ENCODE measurements at regions not wholly inside any gene's neighbourhood (a gene's known extent, or its start where the extent isn't known, plus 50 kb on each side); places are given as distances from the start of the nearest gene placed in this dataset.

DNA sequence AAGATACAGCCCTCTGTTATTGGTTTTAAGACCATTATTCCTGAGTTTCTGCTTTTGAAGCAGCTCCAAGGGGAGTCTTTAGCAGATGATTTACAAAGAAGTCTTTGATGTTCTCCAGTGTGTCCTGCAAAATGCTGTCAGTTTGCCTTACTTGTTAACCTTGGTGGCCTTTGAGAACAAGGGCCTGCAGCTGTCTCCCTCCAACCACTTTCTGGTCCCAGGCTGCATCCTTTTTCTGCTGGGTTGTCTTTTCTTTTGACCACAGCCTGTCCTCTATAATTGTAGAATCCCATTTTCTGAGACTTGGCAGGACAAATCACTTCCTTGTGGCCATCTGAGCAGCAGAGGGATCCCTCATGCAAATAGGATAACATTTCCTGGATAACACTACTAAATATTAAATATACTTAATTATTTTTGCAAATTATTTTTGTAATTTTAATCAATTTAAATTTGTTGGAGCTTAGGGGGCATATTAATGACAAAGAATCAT, 281.4 kb downstream of the DMRT2 start:
- DNase-seq (ENCODE audit: low read depth), result no peak

DNA sequence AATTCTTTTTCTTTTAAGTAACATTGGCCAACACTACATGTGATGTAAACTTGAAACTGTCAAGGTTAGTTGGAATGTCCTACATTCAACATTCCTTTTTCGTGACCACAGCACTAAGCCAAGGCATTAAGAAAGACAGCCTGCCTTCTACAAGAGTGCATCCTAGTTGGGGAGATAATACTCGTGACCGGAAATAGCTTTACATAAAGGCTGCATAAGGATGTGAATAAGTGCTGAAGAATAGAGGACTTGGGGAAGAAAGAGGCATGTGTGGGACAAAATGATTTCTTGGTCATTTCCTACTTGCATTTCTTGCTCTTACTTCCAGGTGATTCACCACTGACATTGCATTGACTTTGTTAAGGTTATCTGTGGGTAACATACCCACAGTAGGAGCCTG, 282.0 kb downstream of the DMRT2 start:
- no peak for DNase-seq (ENCODE audit: low read depth)

DNA sequence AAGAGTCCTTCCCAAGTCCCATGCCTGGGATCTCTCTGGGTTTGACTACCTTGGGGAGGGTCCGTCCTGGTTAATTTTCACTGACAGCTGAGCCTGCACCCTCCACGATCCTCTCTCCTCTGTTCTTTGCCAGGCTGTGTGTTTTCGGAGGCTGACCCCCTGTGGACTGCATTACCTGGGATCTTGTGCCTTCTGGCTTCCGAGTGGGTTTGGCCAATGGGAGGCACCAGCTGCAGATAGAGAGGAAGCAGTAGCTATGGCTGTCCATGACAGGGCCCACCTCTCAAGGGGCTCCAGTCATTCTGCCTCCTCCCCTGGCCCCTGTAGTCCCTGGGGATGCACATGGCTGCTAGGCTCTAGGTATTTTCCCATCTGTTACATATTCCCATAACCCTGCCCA, 285.0 kb downstream of the DMRT2 start:
- no peak for DNase-seq (ENCODE audit: low read depth)

DNA sequence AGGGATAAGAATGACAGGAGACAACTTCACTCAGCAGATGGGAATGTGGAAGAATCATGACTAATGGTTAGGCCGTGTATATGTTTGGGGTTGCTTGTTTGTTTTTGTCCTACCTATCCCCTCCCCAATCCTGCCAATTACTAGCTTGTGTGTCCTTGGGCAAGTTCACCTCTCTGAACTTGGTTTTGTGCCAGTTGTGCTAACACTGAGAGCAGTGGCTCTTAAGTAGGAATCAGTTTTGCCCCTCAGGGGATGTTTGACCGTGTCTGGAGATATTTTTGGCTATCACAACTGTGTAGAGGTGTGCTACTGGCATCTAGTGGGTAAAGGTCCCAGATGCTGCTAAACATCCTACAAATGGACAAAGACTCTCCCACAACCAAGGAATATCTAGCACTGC, 287.0 kb downstream of the DMRT2 start:
- peak; percentile 34 for DNase-seq (ENCODE audit: low read depth)

DNA sequence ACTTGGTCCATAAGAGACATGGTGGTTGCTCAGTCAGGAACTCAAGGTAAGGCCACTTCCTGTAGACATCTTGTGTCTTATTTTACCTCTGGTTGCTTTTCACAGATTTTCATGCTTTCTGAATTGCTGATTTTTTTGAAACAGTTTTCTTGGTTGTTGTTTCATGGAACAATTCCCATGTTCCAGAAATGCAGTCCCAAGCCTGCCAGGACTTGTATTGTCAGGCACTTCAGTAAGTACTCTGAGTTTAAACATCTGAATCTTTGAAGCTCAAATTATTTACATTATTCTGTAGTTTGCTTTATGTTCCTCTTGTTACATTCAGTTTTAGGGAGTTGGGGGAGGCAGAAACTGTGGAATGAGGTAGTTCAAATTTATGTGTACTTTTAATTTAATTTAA, 290.2 kb downstream of the DMRT2 start:
- no peak for DNase-seq (ENCODE audit: low read depth)

DNA sequence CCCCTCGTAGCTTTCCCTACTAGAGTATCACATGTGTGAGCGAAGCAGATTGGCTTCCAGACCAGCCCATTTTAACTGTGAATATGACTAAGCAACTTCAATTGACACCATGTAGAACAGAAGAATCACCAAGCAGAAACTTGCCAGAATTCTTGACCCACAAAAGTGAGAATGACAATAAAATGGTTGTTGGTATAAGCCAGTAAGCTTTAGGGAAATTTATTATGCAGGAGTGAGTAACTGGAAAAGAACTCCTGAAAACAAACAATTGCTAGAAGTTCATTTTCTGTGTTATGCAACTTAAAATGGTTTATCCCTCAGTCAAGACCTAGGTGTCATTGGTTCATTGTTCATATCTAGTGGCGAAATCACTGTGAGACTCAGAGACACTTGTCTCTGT, 303.1 kb downstream of the DMRT2 start:
- DNase-seq (ENCODE audit: low read depth), result no peak

DNA sequence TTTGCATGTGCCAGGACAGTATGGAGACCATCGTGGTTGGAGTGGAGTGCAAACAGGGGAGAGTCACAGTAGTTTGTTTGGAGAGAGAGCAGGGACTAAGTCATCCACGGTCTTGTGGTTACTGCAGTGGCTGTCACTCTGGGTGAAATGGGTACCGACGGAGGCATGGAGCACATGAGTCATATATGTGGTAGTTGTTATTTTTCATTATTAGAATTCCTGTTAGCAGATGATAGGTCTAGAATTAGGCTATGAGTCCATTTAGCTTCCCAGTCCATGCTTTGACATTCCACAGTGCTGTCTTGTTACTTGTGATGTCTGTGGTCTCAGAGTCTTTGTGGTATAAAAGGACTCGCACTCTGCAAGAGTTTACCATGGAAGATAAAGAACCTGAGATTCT, 303.9 kb downstream of the DMRT2 start:
- peak; percentile 65 for DNase-seq (ENCODE audit: low read depth)

DNA sequence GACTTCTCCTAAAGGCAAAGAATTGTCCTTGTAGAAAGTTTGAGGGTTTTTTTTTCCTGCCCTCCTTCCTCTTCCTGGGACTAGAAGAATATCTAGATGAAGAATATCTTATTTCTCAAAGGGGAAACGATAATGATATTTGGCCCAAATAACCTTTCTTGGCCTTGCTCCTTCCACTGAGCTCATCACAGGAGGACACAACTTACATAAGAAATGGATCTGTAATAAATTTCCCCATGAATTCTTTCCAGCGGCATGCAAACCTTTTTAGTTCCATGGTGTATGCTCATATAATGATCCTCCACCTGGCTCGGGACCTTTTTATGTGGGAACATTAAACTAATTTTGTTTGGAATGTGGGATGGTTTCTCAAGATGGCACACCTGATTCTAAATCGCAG, 304.4 kb downstream of the DMRT2 start:
- DNase-seq (ENCODE audit: low read depth), result no peak

DNA sequence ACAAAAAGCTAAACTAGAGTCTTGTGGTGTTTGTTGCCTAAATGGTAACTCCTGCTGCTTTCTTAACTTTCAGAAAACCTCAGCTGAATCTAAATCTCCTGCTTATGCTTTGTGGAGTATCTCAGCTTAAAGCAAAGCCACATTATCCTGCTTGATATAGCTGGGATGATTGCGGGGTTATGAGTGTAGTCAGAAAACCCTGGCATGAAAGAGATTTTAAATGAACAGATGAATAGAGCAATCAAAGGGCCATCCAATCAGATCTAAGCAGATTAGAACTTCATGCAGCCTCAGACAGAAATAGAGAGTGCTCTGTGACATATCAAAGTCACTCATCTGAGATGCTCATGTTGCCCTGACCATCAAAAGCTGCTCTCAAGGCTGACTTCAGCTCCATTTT, 305.5 kb downstream of the DMRT2 start:
- no peak for DNase-seq (ENCODE audit: low read depth)

DNA sequence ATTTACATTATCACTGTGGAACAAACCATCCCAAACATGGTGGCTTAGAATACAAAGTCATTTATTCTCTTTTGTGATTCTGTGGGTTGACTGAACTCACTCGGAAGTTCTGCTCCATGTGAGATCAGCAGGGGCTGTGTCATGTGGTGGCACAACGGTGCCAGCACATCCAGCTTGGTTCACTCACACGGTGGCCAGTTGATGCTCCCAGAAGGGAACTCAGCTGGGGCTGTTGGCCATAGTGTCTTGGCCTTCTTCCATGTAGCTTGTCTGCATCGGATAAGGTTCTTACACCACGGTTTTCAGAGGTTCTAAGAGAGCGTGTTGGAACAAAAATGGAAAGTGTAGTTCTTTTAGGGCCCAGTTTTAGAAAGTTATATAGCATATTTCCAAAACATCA, 312.7 kb downstream of the DMRT2 start:
- no peak for DNase-seq (ENCODE audit: low read depth)

DNA sequence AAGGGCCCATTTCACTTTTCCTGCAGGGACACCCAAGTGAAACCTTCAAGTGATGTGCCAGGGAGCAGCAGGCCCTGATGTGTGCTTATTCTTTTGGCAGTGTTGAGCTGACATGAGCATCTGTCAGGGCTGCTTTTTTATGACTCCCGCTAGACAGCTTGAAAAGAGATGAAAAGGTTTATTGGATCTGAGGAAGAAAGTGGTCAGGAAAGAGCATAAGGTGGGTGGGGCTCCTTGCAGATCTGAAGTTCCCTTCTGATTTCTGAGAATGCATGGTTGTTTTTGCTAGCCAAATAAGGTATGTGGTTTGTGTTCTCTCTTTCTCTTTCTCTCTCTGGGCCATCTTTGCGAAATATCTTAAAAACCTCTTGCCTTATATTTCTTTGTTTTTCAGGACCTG, 316.1 kb downstream of the DMRT2 start:
- DNase-seq (ENCODE audit: low read depth), result no peak

DNA sequence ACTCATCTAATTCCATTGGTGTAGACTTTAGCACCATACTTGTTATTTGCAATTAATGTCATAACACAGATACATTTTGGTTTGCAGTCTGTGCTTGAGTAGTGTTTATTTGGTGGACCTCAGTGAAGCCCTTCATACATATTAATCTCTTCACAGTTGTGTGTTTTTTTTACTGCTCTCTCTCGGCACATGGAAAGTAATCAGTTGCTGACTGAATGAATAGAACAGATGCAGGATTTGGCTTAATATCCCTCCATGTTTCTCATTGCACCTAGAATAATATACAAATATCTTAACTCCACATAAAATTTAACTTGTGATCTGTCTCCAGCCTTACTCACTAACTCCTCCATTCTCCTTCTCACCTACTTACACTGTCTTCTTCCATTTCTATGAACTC, 319.1 kb downstream of the DMRT2 start:
- no peak for DNase-seq (ENCODE audit: low read depth)

DNA sequence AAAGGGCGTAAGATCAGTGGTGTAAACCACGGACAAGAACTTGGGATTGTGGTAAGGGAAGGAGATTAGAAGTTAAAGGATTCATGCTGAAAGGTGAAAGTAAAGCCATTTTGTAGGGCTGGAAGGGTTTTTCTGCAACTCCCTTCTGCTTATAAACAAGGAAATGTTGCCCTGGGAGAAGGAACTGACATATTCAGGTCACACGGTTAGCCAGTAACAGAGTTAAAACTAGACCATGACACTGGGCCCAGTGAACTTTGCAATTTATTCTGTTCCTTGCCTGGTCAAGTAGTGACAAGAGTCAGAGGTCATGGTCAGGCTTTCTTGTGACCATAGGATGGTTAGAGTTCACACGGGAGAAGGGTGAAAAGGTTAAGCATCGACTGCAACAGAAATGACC, 323.3 kb downstream of the DMRT2 start:
- no peak for DNase-seq (ENCODE audit: low read depth)

DNA sequence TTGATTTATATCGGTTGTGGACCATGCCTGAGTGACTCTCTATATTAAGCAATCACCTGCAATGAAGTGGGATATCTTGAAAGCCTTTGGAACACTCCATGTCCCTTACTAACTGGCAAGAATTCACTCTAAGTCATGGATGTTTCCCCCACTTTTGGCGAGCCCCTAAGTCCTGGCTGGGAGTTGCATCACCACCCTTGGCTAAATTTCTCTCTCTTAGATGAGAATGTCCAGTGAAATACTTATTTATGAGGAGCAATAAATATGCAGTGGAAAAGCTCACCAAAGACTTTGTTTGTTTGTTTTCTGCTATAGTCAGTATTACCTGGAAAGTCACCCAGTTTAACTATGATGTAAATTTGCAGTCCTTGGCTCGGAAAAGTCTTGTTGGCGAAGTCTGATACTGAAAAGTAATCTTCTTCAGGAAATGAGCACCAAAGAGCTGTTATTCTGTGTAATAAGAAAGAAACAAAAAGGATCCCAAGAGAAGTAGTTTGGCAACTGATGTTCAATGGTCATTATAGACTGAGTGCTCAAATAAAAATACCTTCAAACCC, 333.8 kb downstream of the DMRT2 start:
- no peak for DNase-seq (ENCODE audit: low read depth)

DNA sequence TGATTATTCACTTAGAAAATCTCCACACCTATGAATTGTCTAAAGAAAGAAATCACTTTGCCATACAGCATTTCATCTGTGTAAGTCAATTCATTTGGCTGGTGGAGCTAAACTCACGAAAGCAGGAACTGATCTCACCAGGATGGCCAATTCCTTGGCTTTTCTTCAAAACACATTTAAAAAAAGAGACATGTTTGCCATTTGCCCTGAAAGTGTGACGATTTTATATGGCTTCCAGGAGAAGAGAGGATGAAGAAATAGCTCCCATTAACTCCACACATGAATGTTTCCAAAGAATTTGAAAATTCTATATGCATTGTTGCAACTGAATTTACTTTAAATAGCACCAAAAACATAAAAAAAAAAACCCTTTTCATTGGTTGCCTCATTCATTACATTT, 334.7 kb downstream of the DMRT2 start:
- DNase-seq (ENCODE audit: low read depth), result no peak

DNA sequence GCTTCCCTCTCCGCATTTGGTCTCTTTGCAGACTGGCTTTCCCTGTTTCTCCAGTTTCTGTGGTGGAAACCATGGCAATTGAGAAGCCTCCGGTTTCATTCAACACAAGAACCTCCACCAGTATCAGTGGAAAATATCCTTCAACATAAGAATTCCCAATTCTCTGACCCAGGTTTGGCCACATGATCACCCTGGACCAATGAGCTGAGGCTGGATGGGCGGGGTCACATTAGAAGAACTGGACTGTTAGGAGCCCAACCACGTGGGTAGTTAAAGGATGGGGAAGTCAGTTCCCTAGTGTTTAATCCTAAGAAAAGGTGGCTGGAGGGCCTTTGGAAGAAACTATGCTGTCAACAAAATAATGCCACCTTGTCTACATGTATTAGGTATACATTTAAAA, 336.3 kb downstream of the DMRT2 start:
- no peak for DNase-seq (ENCODE audit: low read depth)

DNA sequence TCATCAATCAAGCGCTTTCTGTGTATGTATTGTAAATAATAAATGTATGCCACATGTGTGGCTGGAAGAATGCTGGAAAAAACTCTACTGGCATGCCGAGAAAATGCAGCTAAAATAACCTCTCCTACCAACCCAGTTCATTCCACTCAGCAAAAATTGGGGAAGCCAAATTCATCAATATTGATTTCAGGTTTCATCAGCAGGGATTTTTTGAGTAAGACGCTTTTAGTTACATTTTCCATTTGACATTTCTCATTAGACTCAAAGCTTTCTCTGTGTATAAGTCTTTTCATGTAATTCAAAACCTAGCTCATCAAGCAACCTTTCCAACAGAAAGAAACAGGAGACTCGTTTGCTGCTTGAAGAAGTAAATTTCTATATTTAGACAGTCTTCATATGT, 338.1 kb downstream of the DMRT2 start:
- DNase-seq (ENCODE audit: low read depth), result no peak

DNA sequence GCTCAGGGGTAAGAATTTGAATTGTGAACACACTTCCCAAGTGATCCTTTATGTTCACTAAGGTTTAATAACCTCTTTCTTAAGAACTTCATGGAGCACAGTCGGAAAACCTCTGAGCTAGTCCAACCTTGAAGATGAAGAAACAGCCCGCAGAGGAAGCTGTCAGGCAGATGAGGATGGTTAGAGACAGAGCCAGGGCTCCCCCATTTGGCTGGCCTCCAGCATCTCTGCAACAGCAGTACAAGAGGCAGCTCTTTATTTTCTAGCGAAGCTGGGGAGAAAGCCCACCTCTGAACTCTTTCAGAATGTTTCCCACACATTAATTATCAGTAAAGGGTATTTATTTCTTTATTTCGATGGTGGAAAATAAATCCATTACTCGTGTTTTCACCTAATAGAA, 350.8 kb downstream of the DMRT2 start:
- DNase-seq (ENCODE audit: low read depth), result peak; percentile 11

DNA sequence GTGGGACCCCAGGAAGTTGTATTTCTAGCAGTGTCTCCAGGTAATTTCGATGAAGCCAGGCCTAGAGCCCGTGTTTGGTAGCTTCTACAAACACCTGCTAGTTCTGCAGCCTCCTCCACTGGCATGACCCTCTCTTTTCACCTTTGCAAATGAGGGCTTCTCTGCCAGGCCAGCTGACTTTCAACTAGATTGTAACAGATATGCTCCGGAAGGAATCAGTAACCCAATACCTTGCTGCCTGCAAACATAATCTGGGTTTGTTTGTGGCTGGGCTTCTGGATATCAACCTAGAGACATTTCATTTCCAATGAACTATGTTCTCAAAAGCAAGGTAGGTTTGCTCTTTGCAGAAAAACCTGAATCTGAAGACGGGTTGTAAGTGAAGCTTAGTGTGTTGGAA, 354.8 kb downstream of the DMRT2 start:
- DNase-seq (ENCODE audit: low read depth), result no peak

DNA sequence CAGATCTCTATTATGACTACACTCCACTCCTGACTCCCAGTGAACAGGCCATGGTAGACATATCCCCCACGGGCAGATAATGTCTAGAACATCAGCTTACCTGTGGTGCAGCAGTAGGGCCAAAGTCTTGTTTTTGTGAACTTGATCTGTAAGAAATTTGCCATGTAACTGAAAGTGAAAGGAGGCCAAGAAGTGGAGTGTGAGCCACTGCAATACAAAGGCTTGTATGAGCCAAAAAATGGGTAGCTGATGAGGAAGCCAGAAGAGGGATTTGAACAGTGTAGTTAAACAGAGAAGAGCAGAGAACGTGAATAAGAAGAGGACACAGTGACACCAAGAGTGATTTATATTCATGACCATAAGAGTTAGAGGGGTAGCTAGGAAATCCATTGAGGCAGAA, 361.7 kb downstream of the DMRT2 start:
- no peak for DNase-seq (ENCODE audit: low read depth)

DNA sequence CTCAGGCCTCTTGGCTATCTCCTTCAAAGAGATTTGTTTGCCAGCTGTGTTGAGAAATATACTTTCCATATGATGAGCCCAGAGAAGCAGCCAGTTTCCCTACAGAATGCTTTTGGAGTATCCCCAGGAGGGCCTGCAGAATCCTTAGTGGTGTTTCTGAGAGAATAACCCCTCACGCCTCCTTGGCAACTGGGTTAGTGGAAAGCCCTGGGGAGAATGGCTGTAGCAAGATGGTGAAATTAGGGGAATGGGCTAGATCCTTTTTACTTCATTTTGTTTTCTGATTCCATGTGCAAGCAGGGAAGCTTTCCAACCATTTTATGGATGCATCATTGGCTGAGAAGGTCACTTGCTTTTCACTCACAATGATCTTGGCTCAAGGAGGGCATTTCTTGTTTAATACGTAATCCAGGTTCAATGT, 364.6 kb downstream of the DMRT2 start:
- DNase-seq (ENCODE audit: low read depth), result no peak

DNA sequence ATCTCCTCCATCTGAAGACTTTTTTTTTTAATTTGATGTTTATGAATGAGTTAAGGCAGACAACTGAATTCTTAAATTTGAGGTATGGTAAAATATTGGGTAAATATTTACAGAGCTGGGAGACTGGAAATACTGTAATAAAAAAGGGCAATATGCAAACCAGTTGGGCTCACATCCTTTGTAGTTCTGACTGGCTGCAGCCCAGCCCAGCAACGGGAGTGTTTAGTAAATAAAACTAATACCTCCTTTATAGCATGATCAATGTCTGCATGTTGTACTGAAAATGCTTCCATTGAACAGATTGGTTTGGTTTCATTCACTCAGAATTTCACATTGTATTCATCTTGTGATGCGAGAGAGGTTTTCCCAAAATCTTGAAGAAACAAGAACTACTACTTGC, 365.0 kb downstream of the DMRT2 start:
- DNase-seq (ENCODE audit: low read depth), result no peak

DNA sequence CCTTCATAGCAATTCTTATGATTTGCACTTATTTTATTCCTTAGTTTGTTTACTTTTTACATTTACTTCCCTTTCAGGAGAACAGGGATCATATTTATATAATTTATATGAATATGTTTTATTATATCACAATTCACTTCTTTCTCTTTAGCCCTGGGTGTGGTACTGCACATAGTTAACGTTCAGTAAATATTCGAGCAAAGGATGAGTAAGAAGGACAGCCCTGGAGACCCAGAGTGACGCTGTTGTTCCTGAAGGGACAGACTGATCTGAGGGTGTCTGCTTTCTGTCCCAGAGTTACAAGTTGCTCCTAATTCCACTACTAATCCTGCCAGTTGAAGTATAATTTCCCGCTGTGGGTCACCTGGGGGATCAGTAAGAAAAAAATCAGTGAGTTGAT, 366.1 kb downstream of the DMRT2 start:
- no peak for DNase-seq (ENCODE audit: low read depth)

DNA sequence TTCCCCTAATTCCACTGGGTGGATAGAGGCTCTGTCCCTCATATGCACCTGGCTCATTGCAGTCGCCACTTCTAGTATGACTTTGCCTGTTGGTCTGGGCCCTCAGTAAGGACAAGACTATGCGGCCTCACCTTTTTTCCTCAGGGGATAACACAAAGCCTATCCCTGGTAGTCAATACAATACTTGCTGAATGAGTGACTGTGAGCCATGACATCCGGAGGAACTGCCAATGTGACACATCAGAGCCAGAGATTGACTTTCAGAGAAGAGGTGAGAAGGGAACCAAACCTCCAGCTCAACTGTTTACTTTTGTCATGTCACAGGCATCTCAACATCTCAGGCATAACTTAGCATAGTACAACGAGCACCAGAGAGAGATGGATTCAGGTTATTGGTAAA, 371.3 kb downstream of the DMRT2 start:
- no peak for DNase-seq (ENCODE audit: low read depth)

DNA sequence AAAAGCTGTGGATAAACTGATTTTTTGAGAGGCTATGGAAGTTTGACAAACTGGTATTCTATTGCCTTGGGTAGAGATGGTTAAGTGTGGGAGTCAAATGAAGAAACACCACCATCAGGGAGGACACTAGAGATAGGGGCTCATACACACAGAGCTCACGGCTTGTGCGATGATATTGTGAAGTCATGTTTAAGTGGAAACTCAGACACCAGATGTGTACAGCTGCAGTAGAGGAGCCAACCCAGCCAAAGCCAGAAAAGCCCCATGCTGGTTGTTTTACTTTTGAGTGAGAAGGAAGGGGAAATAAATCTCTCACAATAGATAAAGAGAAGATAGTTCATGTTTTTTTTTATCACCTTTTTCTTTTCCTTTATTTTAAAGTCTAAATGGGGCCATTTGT, 377.7 kb downstream of the DMRT2 start:
- DNase-seq (ENCODE audit: low read depth), result no peak
